Fibroblast of lung (primary cell): ENCODE measurements at regions not wholly inside any gene's neighbourhood (a gene's known extent, or its start where the extent isn't known, plus 50 kb on each side); places are given as distances from the start of the nearest gene placed in this dataset.

Source experiments
- DNase-seq, 2 donors: peaks; one replicate each; pipeline versions ENCODE4 v3.0.0 to v3.0.0-alpha.2; 2010; ENCODE audit warnings: low read depth in 2 of 2
- H2AFZ ChIP-seq: 2 replicates; pipeline ENCODE4 v1.5.1; 2012; ENCODE audit warnings: low read length, control low read depth, inconsistent platforms
- H3K27ac ChIP-seq: 2 replicates; pipeline ENCODE4 v1.5.1; 2011; ENCODE audit warnings: low read length, control low read depth; ENCODE audit not compliant: insufficient read depth
- H3K27me3 ChIP-seq: 2 replicates; pipeline ENCODE4 v1.5.1; 2011; ENCODE audit warnings: mild to moderate bottlenecking, low read length; ENCODE audit not compliant: control insufficient read depth, insufficient read depth
- H3K36me3 ChIP-seq: 2 replicates; pipeline ENCODE4 v1.5.1; 2011; ENCODE audit warnings: low read length; ENCODE audit not compliant: control insufficient read depth, insufficient read depth
- H3K4me1 ChIP-seq: 2 replicates; pipeline ENCODE4 v1.5.1; 2011; ENCODE audit warnings: low read length; ENCODE audit not compliant: control insufficient read depth, insufficient read depth; ENCODE audit errors: extremely low read depth
- H3K4me2 ChIP-seq: 2 replicates; pipeline ENCODE4 v1.5.1; 2011; ENCODE audit warnings: low read length, control low read depth; ENCODE audit not compliant: insufficient read depth; ENCODE audit errors: extremely low read depth
- H3K4me3 ChIP-seq, 4 experiments: fragments of 200-600 bp in 1 of 4; sonication (generic) in 1 of 4; replicated peaks in 1 of 4; 2 replicates each; pipeline ENCODE4 v1.5.1; 2011 to 2016; ENCODE audit warnings: low read length in 4 of 4, low read depth in 3 of 4, mild to moderate bottlenecking in 3 of 4, control low read depth in 2 of 4, inconsistent platforms in 1 of 4, mixed read lengths in 1 of 4; ENCODE audit not compliant: insufficient read depth in 1 of 4; ENCODE audit errors: control extremely low read depth in 1 of 4
- H3K79me2 ChIP-seq: 2 replicates; pipeline ENCODE4 v1.5.1; 2012; ENCODE audit warnings: mild to moderate bottlenecking, low read length, inconsistent platforms; ENCODE audit not compliant: control insufficient read depth, insufficient read depth
- H3K9ac ChIP-seq: 2 replicates; pipeline ENCODE4 v1.5.1; 2011; ENCODE audit warnings: mild to moderate bottlenecking, low read length, control low read depth; ENCODE audit not compliant: insufficient read depth
- H3K9me3 ChIP-seq: 2 replicates; pipeline ENCODE4 v1.5.1; 2012; ENCODE audit warnings: low read depth, low read length; ENCODE audit not compliant: control insufficient read depth, insufficient read depth
- H4K20me1 ChIP-seq: 2 replicates; pipeline ENCODE4 v1.5.1; 2011; ENCODE audit warnings: low read length; ENCODE audit not compliant: control insufficient read depth, insufficient read depth; ENCODE audit errors: extremely low read depth
- EZH2 ChIP-seq: IDR thresholded peaks from 2 replicates; pipeline ENCODE4 v1.5.1; 2012; ENCODE audit warnings: low read length, control low read depth, mild to moderate bottlenecking; ENCODE audit errors: missing control alignments
- TF ChIP-seq, protein P1 (sequence below), 2 donors: IDR thresholded peaks in 1 of 2; conservative IDR thresholded peaks in 1 of 2; 1 replicate in 1 of 2; 2 replicates in 1 of 2; pipeline ENCODE4 v1.5.1; 2011 to 2012; ENCODE audit warnings: low read length in 2 of 2, control low read depth in 1 of 2, inconsistent platforms in 1 of 2, low read depth in 1 of 2, mild to moderate bottlenecking in 1 of 2

DNA sequence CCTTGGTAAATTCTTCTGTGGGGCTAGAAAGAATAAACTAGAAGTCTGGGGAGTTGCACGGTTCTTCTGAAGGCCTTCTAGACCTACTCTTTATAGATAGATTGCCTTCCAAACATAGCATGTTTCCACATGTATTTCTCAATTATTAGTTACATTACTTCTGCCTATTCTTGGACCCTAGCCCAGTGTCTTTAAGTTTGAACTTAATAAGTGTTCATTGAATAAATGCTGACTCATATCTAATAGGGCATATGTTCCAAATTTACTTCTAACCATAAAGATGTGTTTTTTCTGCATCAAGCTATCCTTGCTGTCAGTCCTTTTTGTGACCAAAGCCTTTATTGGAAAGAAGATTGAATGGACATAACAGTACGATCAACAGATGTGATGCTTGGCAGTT is 503.6 kb upstream of the ZFP42 start:
- H3K27ac ChIP-seq = no peak overlapping the region
- H3K4me1 ChIP-seq = no peaks in the 10 kb centered on the region
- peak in 1 of 2 donors; percentile 66 for DNase-seq
- no peak overlapping the region for H2AFZ ChIP-seq
- no peak overlapping the region for H3K9ac ChIP-seq
- H3K27me3 ChIP-seq = no peaks in the 10 kb centered on the region
- no peak overlapping the region for H3K4me2 ChIP-seq
- H4K20me1 ChIP-seq = no peaks in the 10 kb centered on the region
- H3K79me2 ChIP-seq = no peaks in the 10 kb centered on the region
- H3K36me3 ChIP-seq = no peaks in the 10 kb centered on the region
- TF ChIP-seq, protein P1, sequence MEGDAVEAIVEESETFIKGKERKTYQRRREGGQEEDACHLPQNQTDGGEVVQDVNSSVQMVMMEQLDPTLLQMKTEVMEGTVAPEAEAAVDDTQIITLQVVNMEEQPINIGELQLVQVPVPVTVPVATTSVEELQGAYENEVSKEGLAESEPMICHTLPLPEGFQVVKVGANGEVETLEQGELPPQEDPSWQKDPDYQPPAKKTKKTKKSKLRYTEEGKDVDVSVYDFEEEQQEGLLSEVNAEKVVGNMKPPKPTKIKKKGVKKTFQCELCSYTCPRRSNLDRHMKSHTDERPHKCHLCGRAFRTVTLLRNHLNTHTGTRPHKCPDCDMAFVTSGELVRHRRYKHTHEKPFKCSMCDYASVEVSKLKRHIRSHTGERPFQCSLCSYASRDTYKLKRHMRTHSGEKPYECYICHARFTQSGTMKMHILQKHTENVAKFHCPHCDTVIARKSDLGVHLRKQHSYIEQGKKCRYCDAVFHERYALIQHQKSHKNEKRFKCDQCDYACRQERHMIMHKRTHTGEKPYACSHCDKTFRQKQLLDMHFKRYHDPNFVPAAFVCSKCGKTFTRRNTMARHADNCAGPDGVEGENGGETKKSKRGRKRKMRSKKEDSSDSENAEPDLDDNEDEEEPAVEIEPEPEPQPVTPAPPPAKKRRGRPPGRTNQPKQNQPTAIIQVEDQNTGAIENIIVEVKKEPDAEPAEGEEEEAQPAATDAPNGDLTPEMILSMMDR (conservative IDR thresholded peaks at IDR 0.05 in 1 of 2, IDR thresholded peaks at IDR 0.05 in 1 of 2; ENCODE audit: low read depth in 1 of 2, low read length in 2 of 2) = no peak
- TF ChIP-seq EZH2 = no peak
- no peak overlapping the region for H3K4me3 ChIP-seq
- no peaks in the 10 kb centered on the region for H3K9me3 ChIP-seq

DNA sequence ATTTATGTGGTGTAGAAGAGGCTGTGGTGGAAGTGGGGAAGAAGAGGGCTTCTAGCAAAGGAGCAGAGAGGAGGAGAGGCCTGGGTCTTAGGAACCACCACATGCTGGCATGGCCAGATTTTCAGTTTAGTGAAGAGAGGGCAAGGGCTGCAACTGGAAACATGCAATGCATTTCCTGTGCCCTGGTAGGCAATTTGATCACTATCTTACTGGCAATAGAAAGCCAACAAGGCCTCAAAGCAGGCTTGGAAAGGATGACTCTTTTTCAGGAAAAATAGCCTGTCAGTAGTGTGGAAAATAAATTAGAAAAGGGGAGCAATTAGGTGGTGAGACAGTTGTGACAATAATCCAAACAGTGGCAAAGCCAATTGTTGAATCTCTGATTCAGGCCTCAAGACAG is 501.9 kb upstream of the ZFP42 start:
- TF ChIP-seq, protein P1 (conservative IDR thresholded peaks at IDR 0.05 in 1 of 2, IDR thresholded peaks at IDR 0.05 in 1 of 2; ENCODE audit: low read depth in 1 of 2, low read length in 2 of 2) = no peak
- no peak for TF ChIP-seq EZH2
- Histone ChIP-seq H3K9me3 (no peaks in the 10 kb centered on the region), H2AFZ (no peak overlapping the region), H3K9ac (no peak overlapping the region), H3K27ac (no peak overlapping the region), H3K4me1 (no peaks in the 10 kb centered on the region), H3K27me3 (no peaks in the 10 kb centered on the region), H3K4me2 (no peak overlapping the region), H3K79me2 (no peaks in the 10 kb centered on the region), H4K20me1 (no peaks in the 10 kb centered on the region), H3K36me3 (no peaks in the 10 kb centered on the region), H3K4me3 (no peak overlapping the region)
- DNase-seq = no peak

DNA sequence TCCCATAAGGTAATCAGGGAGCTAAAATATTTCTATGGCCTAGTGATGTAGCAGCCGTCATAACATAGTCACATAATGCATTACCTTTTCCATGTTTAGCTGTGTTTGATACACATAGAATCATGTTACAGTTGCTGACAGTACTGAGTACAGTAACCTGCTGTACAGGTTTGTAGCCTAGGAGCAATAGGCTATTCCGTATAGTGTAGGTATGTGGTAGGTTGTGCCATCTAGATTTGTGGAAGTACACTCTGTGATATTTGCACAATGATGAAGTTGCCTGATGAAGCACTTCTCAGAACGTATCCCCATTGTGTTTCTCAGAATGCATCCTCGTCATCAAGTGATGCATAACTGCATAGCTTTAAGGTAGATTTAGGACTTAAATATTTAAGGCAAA is 495.6 kb upstream of the ZFP42 start:
- Histone ChIP-seq H4K20me1 (no peaks in the 10 kb centered on the region), H3K36me3 (no peaks in the 10 kb centered on the region), H3K4me1 (no peaks in the 10 kb centered on the region), H3K9me3 (no peaks in the 10 kb centered on the region), H3K79me2 (no peaks in the 10 kb centered on the region), H3K27me3 (no peaks in the 10 kb centered on the region), H3K27ac (no peak overlapping the region), H3K4me3 (no peak overlapping the region), H3K4me2 (no peak overlapping the region), H2AFZ (no peak overlapping the region), H3K9ac (no peak overlapping the region)
- no peak for DNase-seq
- TF ChIP-seq, protein P1 (conservative IDR thresholded peaks at IDR 0.05 in 1 of 2, IDR thresholded peaks at IDR 0.05 in 1 of 2; ENCODE audit: low read depth in 1 of 2, low read length in 2 of 2) = no peak
